T-helper 1 cell (primary cell): ENCODE measurements at regions not wholly inside any gene's neighbourhood (a gene's known extent, or its start where the extent isn't known, plus 50 kb on each side); places are given as distances from the start of the nearest gene placed in this dataset.
A peak's percentile ranks its signal among the peaks of the same experiment; 100 is the strongest.
"Not testable (repeated sequence)": the region's sequence is repeated elsewhere in the genome, so short reads cannot be mapped to it uniquely, and the experiment has no call there.

Experiments used
- DNase-seq, 5 donors: peaks; one replicate each; pipeline ENCODE4 v3.0.0-alpha.2; 2012 to 2020

GRCh38 chrX:65451663-65452062 is 82.9 kb downstream of the LAS1L start:
- peak in 2 of 5 donors; percentile 0 to 10 for DNase-seq

DNA sequence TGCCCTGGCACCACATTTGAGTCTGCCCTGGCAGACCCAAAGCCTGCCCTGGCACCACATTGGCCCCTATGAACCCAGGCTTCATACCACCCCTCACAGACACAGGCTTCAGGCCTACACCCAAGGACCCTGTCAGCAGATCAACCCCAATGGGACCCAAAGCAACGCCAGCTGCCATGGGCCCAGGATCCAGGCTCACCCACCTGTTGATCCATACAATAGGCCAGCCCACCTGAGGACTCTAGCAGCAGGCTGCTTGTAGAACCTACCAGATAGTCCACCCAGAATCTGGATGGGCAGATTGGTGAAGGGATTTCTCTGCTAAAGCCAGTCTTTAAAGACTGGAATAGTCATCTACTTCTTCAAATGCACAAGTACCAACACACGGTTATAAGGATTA is 114.4 kb downstream of the LAS1L start:
- DNase-seq: no peak

DNA sequence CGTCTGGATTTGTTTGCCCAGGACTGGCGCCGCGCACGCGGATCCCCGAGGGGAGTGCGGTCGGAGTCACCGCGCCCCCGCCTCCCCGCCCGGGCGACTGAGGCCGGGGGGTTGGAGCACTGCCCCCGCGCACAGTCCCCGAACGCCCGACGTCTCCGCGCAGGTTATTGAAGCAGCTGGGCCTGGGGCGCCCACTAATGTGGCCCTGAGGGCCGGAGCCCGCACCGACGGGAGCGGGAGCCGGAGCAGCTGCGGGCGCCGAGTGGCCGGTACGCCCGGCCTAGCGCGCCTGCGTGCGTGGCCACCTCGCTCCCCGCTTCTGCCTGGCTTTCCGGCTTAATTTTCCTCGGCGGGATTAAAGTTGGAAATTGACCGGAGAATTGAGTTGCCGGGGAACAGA is 126.9 kb downstream of the LAS1L start:
- DNase-seq: not testable (repeated sequence)

DNA sequence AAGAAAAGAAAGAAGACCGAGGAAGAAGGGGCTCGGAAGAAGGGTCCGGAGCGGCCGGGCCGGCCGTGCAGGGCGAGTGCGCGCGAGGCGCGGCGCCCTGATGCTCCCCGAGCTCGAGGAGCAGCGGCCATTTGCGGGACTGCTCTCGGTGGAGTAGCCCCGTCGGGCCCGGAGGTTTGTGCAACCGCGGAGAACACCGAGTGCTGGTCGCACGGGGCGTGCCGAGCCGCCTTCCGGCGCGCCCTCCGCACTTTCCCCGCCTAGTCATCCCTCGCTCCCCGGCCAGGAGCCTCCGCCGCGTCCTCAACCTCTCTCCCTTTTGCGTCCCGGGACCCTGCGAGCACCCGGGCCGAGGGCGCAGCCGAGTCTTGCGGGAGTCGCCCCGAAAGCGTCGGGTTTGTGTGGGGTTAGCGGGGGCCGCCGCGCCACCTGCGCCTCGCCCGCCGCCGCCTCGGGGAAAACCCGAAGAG is 127.4 kb downstream of the LAS1L start:
- no peak for DNase-seq

DNA sequence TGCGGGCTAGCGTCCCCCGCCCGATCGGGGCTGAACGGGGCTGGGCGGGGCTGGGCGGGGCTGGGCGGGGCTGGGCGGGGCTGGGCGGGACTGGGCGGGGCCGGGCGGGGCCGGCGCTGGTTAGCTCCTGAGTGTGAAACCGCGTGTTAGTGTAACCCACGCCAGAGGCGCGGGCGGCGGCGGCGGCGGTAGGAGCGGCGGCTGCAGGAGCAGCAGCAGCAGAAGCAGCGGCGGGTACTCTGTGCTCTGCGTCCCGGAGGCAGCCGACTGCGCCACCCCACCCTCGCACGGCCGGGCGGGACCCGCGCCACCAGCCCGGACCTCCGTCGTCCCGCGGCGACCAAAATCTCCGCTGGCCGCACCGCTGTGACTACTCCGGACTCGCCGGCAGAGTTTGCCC is 128.1 kb downstream of the LAS1L start:
- DNase-seq: peak in 1 of 5 donors; percentile 8

DNA sequence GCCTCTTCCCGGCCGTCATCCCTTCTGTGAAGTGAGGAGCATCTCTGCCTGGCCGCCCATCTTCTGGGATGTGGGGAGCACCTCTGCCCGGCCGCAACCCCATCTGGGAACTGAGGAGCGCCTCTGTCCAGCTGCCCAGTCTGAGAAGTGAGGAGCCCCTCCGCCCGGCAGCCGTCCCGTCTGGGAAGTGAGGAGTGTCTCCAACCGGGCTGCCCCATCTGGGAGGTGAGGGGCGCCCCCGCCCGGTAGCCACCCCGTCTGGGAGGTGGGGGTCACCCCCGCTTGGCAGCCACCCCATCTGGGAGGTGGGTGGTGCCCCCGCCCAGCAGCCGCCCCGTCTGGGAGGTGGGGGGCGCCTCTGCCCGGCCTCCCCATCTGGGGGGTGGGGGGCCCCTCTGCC is 142.3 kb downstream of the LAS1L start:
- no peak for DNase-seq

DNA sequence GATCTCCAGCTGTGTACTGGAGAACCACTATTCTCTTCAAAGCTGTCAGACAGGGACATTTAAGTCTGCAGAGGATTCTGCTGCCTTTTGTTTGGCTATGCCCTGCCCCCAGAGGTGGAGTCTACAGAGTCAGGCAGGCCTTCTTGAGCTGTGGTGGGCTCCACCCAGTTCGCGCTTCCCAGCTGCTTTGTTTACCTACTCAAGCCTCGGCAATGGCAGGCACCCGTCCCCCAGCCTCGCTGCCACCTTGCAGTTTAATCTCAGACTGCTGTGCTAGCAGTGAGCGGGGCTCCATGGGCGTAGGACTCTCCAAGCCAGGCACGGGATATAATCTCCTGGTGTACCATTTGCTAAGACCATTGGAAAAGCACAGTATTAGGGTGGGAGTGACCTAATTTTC is 145.5 kb downstream of the LAS1L start:
- DNase-seq: not testable (repeated sequence)
